ENCODE measurements at regions not wholly inside any gene's neighbourhood (a gene's known extent, or its start where the extent isn't known, plus 50 kb on each side); places are given as distances from the start of the nearest gene placed in this dataset.

DNA sequence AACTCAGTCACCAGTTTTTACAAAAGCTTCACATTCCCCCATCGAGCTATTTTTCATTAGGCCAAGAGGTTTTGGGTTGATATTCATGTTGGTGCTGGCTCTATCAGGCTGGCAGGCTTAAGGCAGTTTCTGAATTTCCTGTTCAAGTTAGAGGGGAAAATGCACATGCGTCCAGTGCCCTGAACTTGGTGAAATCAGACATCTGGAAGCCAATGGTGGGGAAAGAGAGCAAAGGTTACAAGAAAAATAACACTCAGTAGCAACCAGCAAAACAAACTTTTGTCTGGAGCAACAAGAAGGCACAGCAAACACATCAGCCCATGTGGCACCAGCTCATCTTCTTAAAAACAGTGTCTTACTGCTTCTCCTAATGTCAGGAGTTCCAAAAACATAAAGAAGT is 155.6 kb upstream of the TSC22D2 start:
- TF ChIP-seq, protein P1, sequence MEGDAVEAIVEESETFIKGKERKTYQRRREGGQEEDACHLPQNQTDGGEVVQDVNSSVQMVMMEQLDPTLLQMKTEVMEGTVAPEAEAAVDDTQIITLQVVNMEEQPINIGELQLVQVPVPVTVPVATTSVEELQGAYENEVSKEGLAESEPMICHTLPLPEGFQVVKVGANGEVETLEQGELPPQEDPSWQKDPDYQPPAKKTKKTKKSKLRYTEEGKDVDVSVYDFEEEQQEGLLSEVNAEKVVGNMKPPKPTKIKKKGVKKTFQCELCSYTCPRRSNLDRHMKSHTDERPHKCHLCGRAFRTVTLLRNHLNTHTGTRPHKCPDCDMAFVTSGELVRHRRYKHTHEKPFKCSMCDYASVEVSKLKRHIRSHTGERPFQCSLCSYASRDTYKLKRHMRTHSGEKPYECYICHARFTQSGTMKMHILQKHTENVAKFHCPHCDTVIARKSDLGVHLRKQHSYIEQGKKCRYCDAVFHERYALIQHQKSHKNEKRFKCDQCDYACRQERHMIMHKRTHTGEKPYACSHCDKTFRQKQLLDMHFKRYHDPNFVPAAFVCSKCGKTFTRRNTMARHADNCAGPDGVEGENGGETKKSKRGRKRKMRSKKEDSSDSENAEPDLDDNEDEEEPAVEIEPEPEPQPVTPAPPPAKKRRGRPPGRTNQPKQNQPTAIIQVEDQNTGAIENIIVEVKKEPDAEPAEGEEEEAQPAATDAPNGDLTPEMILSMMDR (IDR thresholded peaks at IDR 0.05; ENCODE audit: low read depth, low read length): no peak
- TF ChIP-seq POLR2A (IDR thresholded peaks at IDR 0.05; ENCODE audit: extremely low read depth, insufficient read length): no peak
- TF ChIP-seq MYC (IDR thresholded peaks at IDR 0.05; ENCODE audit: low read depth, low read length): no peak
- TF ChIP-seq, protein P2, sequence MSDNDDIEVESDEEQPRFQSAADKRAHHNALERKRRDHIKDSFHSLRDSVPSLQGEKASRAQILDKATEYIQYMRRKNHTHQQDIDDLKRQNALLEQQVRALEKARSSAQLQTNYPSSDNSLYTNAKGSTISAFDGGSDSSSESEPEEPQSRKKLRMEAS (IDR thresholded peaks at IDR 0.05; ENCODE audit: low read depth, low read length): no peak
- no peak for DNase-seq (ENCODE audit: low read depth)

DNA sequence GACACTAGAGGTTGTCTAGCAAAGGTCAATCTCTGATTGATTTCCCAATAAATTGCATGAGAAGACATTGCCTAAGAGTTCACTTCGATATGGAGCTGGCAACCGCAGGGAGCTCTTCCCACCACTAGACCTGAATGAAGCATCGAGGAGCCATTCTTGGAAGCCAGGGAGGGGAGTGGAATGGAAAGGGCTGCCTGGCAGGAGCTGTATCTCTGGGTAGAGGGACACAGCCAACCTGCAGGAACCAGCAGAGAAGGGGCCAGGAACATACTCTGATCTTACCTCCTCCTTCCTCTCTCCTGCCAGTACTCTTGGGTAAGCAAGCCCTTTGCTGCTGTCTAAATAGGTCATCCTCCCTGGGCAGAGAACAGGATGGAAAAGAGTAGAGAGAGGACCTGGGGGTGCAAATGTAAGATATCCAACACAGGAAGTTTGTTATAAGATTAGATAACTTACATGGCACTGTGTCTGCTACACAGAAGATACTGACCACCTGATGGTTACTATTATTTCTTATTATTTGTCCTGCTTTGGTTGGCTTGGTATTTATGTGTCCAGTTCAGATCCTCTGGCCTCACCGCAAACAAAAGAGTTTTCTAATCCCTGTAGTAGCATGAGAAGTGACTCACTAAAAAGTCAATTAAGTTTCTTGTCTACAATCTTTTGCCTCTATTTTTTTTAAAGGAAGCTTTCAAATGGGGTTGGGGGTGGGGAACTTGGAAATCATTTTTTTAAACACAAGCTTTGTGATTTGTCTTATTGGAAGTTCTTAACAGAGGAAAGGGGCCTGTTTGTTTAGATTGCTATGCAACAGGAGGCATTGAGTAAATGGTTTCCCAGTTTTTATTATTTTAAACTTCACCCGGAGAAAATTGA is 156.7 kb upstream of the TSC22D2 start:
- H3K4me3 ChIP-seq (ENCODE audit: low read depth, low read length): no peak overlapping the region
- TF ChIP-seq, protein P2 (IDR thresholded peaks at IDR 0.05; ENCODE audit: low read depth, low read length): no peak
- TF ChIP-seq, protein P1 (IDR thresholded peaks at IDR 0.05; ENCODE audit: low read depth, low read length): no peak
- no peak for DNase-seq (ENCODE audit: low read depth)

More for the DNA sequence above, 155.6 kb upstream of the TSC22D2 start:
- no peak overlapping the region for H3K4me3 ChIP-seq (ENCODE audit: low read depth, low read length)

- DNase-seq (ENCODE audit: low read depth): no peak
- no peak overlapping the region for H3K4me3 ChIP-seq (ENCODE audit: low read depth, low read length)
- TF ChIP-seq, protein P2 (IDR thresholded peaks at IDR 0.05; ENCODE audit: low read depth, low read length): no peak
- TF ChIP-seq MYC (IDR thresholded peaks at IDR 0.05; ENCODE audit: low read depth, low read length): no peak
- TF ChIP-seq POLR2A (IDR thresholded peaks at IDR 0.05; ENCODE audit: extremely low read depth, insufficient read length): no peak
These were observed 158.2 kb upstream of the TSC22D2 start for GRCh38 chr3:150249779-150250470.

GRCh38 chr3:150248888-150249681 is 159.0 kb upstream of the TSC22D2 start:
- no peak overlapping the region for H3K4me3 ChIP-seq (ENCODE audit: low read depth, low read length)
- no peak for DNase-seq (ENCODE audit: low read depth)
- TF ChIP-seq POLR2A (IDR thresholded peaks at IDR 0.05; ENCODE audit: extremely low read depth, insufficient read length): no peak
- TF ChIP-seq, protein P1 (IDR thresholded peaks at IDR 0.05; ENCODE audit: low read depth, low read length): no peak
- TF ChIP-seq MYC (IDR thresholded peaks at IDR 0.05; ENCODE audit: low read depth, low read length): no peak
- TF ChIP-seq, protein P2 (IDR thresholded peaks at IDR 0.05; ENCODE audit: low read depth, low read length): no peak

DNA sequence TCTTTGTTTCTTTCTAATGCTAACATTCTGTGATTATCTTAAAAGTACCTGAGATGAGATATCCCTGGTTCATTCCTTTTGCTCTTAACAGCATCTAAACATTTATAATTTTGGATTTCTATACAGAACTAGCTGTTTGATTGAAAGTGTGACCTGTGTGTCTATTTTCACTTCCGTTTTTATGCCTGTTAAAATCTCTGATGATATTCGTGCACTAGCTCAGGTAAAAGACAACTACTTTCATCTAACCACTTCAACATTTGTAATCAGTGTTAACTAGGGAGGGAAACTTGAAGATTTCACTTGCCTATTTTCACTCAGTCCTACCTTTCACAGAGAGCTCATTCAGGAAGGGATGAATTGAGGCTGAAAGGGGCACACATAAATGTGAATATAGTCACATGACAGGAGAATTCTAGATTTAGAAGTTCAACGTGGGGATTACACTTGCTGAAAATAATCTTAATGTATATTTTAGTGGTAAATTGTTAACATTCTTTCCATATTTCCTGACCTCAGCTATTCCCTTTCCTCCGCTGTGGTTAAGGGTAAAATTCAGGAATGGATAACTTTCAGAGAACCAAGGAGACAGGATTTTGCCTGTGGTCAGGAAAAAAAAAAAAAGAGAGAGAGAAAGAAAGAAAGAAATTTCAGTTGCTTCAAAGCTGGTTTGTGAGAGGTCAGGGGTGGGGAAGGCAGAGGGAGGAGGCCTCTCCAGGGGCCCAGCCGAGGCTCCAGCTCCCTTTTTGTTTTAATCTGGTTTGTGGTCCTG is 159.8 kb upstream of the TSC22D2 start:
- TF ChIP-seq, protein P2 (IDR thresholded peaks at IDR 0.05; ENCODE audit: low read depth, low read length): no peak
- TF ChIP-seq, protein P1 (IDR thresholded peaks at IDR 0.05; ENCODE audit: low read depth, low read length): no peak
- TF ChIP-seq MYC (IDR thresholded peaks at IDR 0.05; ENCODE audit: low read depth, low read length): no peak
- no peak for TF ChIP-seq POLR2A (IDR thresholded peaks at IDR 0.05; ENCODE audit: extremely low read depth, insufficient read length)
- H3K4me3 ChIP-seq (ENCODE audit: low read depth, low read length): no peak overlapping the region
- no peak for DNase-seq (ENCODE audit: low read depth)

Measured in NB4 (cell line).